ENCODE measurements at regions not wholly inside any gene's neighbourhood (a gene's known extent, or its start where the extent isn't known, plus 50 kb on each side); places are given as distances from the start of the nearest gene placed in this dataset.

DNA sequence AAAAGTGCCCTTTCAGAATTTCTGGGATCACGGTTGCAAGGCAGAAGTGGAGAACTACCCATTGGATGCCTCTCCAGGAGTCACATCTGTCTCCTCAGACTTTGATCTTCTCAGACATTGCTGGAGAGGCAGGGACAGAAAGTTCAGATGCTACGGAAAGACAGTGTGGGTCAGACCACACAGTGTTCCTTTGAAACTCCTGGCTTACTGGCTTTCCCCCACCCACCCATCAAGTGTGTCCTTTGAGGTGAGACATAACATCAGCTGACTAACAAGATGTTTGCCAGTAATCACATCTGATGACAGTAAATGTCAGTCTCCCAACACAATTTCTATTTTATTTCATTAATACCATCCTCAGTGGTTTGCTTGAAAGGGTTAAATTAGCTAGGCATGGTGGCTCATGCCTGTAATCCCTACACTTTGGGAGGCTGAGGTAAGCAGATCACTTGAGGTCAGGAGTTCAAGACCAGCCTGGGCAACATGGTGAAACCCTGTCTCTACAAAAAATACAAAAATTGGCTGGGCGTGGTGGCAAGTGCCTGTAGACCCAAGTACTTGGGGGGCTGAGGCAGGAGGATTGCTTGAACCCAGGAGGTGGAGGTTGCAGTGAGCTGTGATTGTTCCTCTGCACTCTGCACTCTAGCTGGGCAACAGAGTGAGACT lies 67.2 kb upstream of the SNX9 start:
- DNase-seq (ENCODE audit: low read depth in 2 of 2, low spot score in 1 of 2) = peak in 1 of 2 donors; percentile 52

- peak; percentile 50 to 52 for DNase-seq (ENCODE audit: low read depth in 2 of 2, low spot score in 1 of 2)
Observed at GRCh38 chr6:157756708-157757429, 66.2 kb upstream of the SNX9 start.

- DNase-seq (ENCODE audit: low read depth in 2 of 2, low spot score in 1 of 2) = no peak
Observed at GRCh38 chr6:157757430-157758403, 65.3 kb upstream of the SNX9 start.

GRCh38 chr6:157758516-157759023 lies 64.5 kb upstream of the SNX9 start:
- no peak for DNase-seq (ENCODE audit: low read depth in 2 of 2, low spot score in 1 of 2)

GRCh38 chr6:157759028-157759427 lies 64.0 kb upstream of the SNX9 start:
- no peak for DNase-seq (ENCODE audit: low read depth in 2 of 2, low spot score in 1 of 2)

DNA sequence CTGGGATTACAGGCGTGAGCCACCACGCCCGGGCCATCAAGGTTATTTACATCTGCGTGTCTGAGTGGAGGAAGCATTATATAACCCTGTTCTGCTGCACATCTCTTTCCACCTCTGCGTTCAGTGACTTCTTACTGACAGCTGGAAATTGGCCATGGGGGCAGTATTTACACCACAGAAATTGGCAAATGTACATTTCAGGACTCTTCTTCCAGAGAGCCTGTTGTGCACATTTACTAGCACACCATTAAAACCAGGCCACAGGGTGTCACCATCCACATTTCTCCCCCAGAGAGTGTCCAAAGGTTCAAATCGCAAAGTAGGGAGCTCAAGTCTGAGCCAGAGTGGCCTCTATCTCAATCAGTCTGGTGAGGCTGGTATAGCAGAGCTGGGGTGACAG lies 62.9 kb upstream of the SNX9 start:
- DNase-seq (ENCODE audit: low read depth in 2 of 2, low spot score in 1 of 2) = no peak

- DNase-seq (ENCODE audit: low read depth in 2 of 2, low spot score in 1 of 2) = no peak
Observed at GRCh38 chr6:157760589-157761330, 62.3 kb upstream of the SNX9 start.

GRCh38 chr6:157761331-157761921 lies 61.6 kb upstream of the SNX9 start:
- no peak for DNase-seq (ENCODE audit: low read depth in 2 of 2, low spot score in 1 of 2)

GRCh38 chr6:157761926-157762325 lies 61.1 kb upstream of the SNX9 start:
- no peak for DNase-seq (ENCODE audit: low read depth in 2 of 2, low spot score in 1 of 2)

DNA sequence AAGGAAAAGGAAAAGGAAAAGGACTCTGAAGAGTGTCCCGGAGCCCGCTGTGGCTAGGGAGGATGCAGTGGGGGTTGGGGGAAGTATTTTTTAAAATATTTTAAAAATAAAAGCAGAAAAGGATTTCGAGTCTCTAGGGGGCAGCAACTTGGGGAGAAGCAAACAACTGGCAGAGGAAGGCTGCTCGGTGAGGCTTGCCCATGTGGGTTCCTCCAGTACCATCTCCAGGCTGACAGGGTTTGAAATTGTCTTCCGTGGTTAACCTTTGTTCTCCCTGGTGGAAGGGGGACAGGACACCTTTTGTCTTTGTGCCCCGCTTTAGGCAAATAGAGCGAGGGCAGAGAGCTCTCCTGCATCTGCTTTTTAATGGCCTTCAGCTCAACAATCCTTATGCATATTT lies 60.4 kb upstream of the SNX9 start:
- DNase-seq (ENCODE audit: low read depth in 2 of 2, low spot score in 1 of 2) = no peak

- DNase-seq (ENCODE audit: low read depth in 2 of 2, low spot score in 1 of 2) = no peak
Observed at GRCh38 chr6:157763129-157763903, 59.7 kb upstream of the SNX9 start.

GRCh38 chr6:157763904-157764177 lies 59.2 kb upstream of the SNX9 start:
- no peak for DNase-seq (ENCODE audit: low read depth in 2 of 2, low spot score in 1 of 2)

- DNase-seq (ENCODE audit: low read depth in 2 of 2, low spot score in 1 of 2) = peak; percentile 49 to 72
Observed at GRCh38 chr6:157764178-157765068, 58.6 kb upstream of the SNX9 start.

DNA sequence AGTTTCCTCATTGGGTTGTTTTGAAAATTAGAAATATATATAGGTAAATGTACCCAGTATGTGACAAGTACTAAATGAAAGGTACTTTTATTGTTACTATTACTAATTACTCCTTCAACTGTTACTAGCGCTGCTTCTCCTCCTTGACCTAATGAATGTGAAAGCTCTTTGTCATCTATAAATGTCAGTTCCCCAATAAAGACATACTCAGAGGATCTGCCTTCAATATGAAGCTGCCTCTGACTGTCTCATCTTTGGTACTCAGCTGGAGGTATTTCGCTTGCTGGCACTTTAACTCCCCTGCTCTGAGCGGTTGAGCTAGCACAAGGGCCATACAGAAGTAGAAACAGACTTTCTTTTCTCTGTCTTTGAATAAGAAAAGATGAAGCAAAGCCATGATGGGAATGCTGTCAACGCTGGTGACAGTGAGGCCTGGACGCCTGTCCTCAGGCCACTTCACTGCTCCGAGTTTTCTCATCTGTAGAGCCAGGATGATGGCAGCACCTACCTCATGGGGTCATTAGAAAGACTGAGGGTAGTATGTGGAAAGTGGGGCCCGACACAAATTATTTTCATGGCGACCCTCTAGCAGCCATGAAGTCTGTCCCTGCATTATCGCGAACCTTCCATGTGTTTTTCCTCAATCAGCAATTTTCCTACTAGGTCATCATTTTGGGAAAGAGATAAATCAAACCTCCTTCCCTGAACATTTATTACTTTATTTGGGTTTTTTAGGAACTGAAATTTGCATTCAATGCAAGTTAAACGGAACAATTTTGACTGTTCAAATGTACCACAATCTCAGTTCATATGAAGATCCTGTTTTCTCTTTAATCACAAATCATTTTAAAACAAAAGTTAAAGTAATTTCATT lies 55.9 kb upstream of the SNX9 start:
- DNase-seq (ENCODE audit: low read depth in 2 of 2, low spot score in 1 of 2) = no peak

GRCh38 chr6:157767775-157768156 lies 55.3 kb upstream of the SNX9 start:
- DNase-seq (ENCODE audit: low read depth in 2 of 2, low spot score in 1 of 2) = no peak

DNA sequence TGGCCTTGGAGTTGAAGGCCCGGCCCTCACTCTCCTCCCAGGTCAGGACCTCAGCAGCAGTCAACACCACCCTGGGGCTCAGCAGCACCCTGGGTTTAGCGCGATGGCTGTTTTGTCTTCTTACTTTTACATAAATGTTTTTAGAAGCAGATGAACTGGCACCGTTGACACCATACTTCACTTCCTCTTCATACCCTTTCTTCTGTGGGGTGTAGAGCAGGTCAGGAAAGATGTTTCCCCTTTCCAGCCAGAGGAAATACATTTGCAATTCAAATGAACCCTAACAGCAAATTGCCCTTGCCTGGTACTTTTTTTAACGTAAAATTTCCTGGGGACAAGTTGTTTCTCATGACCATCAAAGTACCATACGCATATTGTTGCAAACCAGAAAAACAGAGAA lies 54.7 kb upstream of the SNX9 start:
- no peak for DNase-seq (ENCODE audit: low read depth in 2 of 2, low spot score in 1 of 2)

DNA sequence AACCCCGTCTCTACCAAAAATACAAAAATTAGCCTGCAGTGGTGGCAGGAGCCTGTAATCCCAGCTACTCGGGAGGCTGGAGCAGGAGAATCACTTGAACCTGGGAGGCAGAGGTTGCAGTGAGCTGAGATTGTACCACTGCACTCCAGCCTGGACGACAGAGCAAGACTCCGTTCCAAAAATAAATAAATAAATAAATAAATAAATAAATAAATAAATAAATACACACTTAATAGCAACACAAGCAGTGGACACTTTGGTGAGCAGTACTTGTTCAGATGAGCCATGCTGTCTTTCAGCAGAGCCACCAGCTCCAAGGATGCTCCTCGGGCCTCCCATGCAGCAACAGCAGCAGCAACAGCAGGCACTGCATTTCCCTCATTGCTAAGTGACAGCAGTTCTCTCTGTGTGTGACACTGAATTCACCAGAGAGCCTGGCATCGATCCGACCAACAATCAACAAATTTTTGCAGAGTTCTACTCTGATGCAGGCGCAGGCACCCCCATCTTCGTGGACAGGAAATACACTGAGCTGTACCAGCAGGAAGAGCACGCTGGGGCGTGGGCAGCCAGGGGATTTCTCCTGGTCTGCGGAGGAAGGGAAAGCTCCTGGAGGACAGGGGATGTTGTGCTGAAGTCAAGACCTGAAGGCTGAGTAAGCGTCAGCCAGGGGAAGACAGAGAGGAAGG lies 54.0 kb upstream of the SNX9 start:
- no peak for DNase-seq (ENCODE audit: low read depth in 2 of 2, low spot score in 1 of 2)

Measured in stimulated activated CD8-positive, alpha-beta memory T cell treated with anti-CD3 and anti-CD28 coated beads, Interleukin-4, amount 100 ng/mL, for 4 hours (primary cell).